ENCODE measurements at regions not wholly inside any gene's neighbourhood (a gene's known extent, or its start where the extent isn't known, plus 50 kb on each side); places are given as distances from the start of the nearest gene placed in this dataset.

- TF ChIP-seq POLR2A (IDR thresholded peaks at IDR 0.05) (no peak), CTCF (IDR thresholded peaks at IDR 0.05) (no peak)
Measured at GRCh38 chr1:234779160-234779538, 169.2 kb upstream of the IRF2BP2 start.
